Upper lobe of left lung (tissue), 4 donors: ENCODE measurements at regions not wholly inside any gene's neighbourhood (a gene's known extent, or its start where the extent isn't known, plus 50 kb on each side); places are given as distances from the start of the nearest gene placed in this dataset.

Experiments used
- POLR2A ChIP-seq, 4 donors: fragments of 450-650 bp; IDR thresholded peaks; one replicate each; pipeline ENCODE4 v1.5.1; 2016 to 2017; ENCODE audit warnings: antibody characterized with exemption in 4 of 4, mild to moderate bottlenecking in 2 of 4
- TF ChIP-seq, protein P1 (sequence below), 6 experiments: fragments of 450-650 bp in 4 of 6; fragments of 200-600 bp in 2 of 6; sonication (generic) in 2 of 6; IDR thresholded peaks; one replicate each; pipeline ENCODE4 v1.5.1; 2016 to 2019; ENCODE audit warnings: antibody characterized with exemption in 6 of 6

DNA sequence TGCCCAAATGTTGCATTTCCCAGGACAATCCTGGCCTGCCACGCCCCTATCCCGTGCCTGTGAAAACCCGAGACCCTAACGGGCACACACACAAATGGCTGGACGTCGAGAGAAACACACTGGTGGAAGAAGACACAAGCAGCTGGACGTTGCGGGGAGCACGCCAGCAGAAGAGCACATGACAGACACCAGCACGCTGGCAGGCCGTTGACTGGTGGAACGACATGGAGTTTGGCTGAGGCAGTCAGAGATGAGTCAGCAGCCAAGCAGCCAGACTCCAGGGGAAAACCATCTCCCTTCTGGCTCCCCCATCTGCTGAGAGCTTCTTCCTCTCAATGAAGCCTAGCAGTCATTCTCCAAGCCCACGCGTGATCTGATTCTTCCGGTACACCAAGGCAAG, 606.7 kb upstream of the LRRC4C start:
- TF ChIP-seq, protein P1, sequence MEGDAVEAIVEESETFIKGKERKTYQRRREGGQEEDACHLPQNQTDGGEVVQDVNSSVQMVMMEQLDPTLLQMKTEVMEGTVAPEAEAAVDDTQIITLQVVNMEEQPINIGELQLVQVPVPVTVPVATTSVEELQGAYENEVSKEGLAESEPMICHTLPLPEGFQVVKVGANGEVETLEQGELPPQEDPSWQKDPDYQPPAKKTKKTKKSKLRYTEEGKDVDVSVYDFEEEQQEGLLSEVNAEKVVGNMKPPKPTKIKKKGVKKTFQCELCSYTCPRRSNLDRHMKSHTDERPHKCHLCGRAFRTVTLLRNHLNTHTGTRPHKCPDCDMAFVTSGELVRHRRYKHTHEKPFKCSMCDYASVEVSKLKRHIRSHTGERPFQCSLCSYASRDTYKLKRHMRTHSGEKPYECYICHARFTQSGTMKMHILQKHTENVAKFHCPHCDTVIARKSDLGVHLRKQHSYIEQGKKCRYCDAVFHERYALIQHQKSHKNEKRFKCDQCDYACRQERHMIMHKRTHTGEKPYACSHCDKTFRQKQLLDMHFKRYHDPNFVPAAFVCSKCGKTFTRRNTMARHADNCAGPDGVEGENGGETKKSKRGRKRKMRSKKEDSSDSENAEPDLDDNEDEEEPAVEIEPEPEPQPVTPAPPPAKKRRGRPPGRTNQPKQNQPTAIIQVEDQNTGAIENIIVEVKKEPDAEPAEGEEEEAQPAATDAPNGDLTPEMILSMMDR (IDR thresholded peaks at IDR 0.05), result no peak
- TF ChIP-seq POLR2A (IDR thresholded peaks at IDR 0.05), result no peak
